Stomach (tissue), 8 donors: ENCODE measurements at regions not wholly inside any gene's neighbourhood (a gene's known extent, or its start where the extent isn't known, plus 50 kb on each side); places are given as distances from the start of the nearest gene placed in this dataset.

Source experiments
- DNase-seq, 2 donors: peaks; one replicate each; pipeline versions ENCODE4 v3.0.0 to v3.0.0-alpha.2; 2013 to 2019
- H3K27ac ChIP-seq, 5 donors: fragments of 200-600 bp in 4 of 5; sonication (generic) in 4 of 5; one replicate each; pipeline ENCODE4 v1.5.1; 2013 to 2019; ENCODE audit warnings: mild to moderate bottlenecking in 1 of 5, moderate library complexity in 1 of 5
- H3K27me3 ChIP-seq, 3 donors: fragments of 200-600 bp; sonication (generic); one replicate each; pipeline ENCODE4 v1.5.1; 2017 to 2019; ENCODE audit warnings: mixed run types in 1 of 3
- H3K36me3 ChIP-seq, 4 donors: fragments of 200-600 bp; sonication (generic); 1 replicate in 3 of 4; 2 replicates in 1 of 4; pipeline ENCODE4 v1.5.1; 2016 to 2019
- H3K4me1 ChIP-seq, 4 donors: fragments of 200-600 bp; sonication (generic); one replicate each; pipeline ENCODE4 v1.5.1; 2016 to 2019
- H3K4me3 ChIP-seq, 4 donors: fragments of 200-600 bp; sonication (generic) in 3 of 4; one replicate each; pipeline ENCODE4 v1.5.1; 2016 to 2019; ENCODE audit warnings: mild to moderate bottlenecking in 1 of 4
- H3K9me3 ChIP-seq, 4 donors: fragments of 200-600 bp; sonication (generic); one replicate each; pipeline ENCODE4 v1.5.1; 2016 to 2019
- EP300 ChIP-seq: sonication (generic); formaldehyde crosslinking; IDR thresholded peaks from one replicate; pipeline ENCODE4 v1.6.1; 2017; ENCODE audit warnings: antibody characterized with exemption
- POLR2A ChIP-seq, 4 donors: fragments of 450-650 bp; IDR thresholded peaks; one replicate each; pipeline ENCODE4 v1.6.1; 2016; ENCODE audit warnings: antibody characterized with exemption in 4 of 4, control low read depth in 2 of 4, mild to moderate bottlenecking in 1 of 4, moderate library complexity in 1 of 4
- POLR2AphosphoS5 ChIP-seq, 3 donors: sonication (generic); formaldehyde crosslinking; IDR thresholded peaks; one replicate each; pipeline ENCODE4 v1.6.1; 2016; ENCODE audit warnings: antibody characterized with exemption in 3 of 3
- WGBS, 5 donors: extraction: QIAGEN DNeasy Blood & Tissue Kit in 3 of 5; methylation state at CpG; one replicate each; pipeline versions ENCODE4 v1.1.5 to v1.1.7; 2013 to 2018; 5-methylcytosine and 5-hydroxymethylcytosine counted together
- intact Hi-C: fragments of 100-400 bp; cut with DNase I; formaldehyde crosslinking; loops from one replicate; pipeline ENCODE4 v1.15.1; 2023; ENCODE audit warnings: low total_unique reads
- TF ChIP-seq, protein P1 (sequence below), 7 experiments: fragments of 450-650 bp in 4 of 7; fragments of 200-600 bp in 3 of 7; sonication (generic) in 3 of 7; IDR thresholded peaks; one replicate each; pipeline ENCODE4 v1.5.1; 2016 to 2019; ENCODE audit warnings: antibody characterized with exemption in 7 of 7, control low read depth in 2 of 7, mild to moderate bottlenecking in 1 of 7
- donor health status: healthy with polysubstance abuse.
- donor health status: Bipolar disorder and iron deficiency.
- donor health status: healthy.

DNA sequence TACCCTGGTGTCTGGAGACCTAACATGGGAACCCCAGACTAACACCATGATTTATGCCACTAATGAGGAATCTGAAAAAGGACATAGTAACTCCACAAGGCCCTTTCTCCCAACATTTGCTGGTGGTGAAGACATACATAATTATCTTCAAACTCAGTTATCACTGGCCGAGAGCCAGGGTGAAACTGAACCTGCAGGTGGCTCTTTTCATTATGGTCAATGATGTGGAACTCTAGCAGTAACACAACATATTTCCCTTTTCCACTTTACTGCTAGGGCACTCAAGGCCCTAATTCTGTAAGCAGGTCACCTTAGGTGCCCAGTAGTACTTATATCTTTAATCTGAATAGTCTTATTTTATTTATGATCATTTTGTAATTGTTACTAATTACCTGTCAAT is 326.4 kb upstream of the SATB1 start:
- no peaks in the 10 kb centered on the region for H3K27me3 ChIP-seq
- H3K4me1 ChIP-seq: peaks cover 0 to 17% (median 8%) of the 10 kb centered on the region in 4 donors
- intact Hi-C loops: no loop called here
- TF ChIP-seq EP300: no peak
- no peak for TF ChIP-seq POLR2A (IDR thresholded peaks at IDR 0.05)
- no peak for TF ChIP-seq POLR2AphosphoS5 (IDR thresholded peaks at IDR 0.05)
- TF ChIP-seq, protein P1, sequence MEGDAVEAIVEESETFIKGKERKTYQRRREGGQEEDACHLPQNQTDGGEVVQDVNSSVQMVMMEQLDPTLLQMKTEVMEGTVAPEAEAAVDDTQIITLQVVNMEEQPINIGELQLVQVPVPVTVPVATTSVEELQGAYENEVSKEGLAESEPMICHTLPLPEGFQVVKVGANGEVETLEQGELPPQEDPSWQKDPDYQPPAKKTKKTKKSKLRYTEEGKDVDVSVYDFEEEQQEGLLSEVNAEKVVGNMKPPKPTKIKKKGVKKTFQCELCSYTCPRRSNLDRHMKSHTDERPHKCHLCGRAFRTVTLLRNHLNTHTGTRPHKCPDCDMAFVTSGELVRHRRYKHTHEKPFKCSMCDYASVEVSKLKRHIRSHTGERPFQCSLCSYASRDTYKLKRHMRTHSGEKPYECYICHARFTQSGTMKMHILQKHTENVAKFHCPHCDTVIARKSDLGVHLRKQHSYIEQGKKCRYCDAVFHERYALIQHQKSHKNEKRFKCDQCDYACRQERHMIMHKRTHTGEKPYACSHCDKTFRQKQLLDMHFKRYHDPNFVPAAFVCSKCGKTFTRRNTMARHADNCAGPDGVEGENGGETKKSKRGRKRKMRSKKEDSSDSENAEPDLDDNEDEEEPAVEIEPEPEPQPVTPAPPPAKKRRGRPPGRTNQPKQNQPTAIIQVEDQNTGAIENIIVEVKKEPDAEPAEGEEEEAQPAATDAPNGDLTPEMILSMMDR (IDR thresholded peaks at IDR 0.05): no peak
- H3K27ac ChIP-seq: no peak overlapping the region
- H3K9me3 ChIP-seq: no peaks in the 10 kb centered on the region
- no peak for DNase-seq
- WGBS, 5 donors: 52 to 73% (median 64%) methylated on average over 1 of the region's 1 CpG
- H3K36me3 ChIP-seq: no peaks in the 10 kb centered on the region
- H3K4me3 ChIP-seq: no peak overlapping the region

DNA sequence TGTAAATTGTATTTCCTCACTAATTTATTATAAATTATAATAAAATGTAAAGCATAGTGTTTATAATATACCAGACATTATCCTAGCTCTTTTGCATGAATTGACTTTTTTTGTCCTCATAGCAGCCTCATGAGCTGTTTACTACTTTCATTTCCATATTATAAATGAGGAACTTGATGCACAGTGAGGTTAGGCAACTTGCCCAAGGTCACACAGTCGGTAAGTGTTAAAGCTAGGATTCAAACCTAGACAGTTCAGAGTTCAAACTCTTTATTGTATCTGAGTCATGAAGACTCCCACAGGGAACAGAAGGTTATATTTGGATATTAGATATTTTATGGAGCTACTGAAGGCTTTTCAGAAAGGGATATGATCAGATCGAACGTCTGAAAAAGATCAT is 322.2 kb upstream of the SATB1 start:
- H3K36me3 ChIP-seq: no peaks in the 10 kb centered on the region
- no peak overlapping the region for H3K27ac ChIP-seq
- H3K9me3 ChIP-seq: no peaks in the 10 kb centered on the region
- no peak for TF ChIP-seq POLR2A (IDR thresholded peaks at IDR 0.05)
- TF ChIP-seq, protein P1 (IDR thresholded peaks at IDR 0.05): no peak
- intact Hi-C loops: no loop called here
- WGBS, 5 donors: 74 to 88% (median 85%) methylated on average over 3 of the region's 3 CpGs
- no peak for DNase-seq
- H3K27me3 ChIP-seq: no peaks in the 10 kb centered on the region
- no peak overlapping the region for H3K4me3 ChIP-seq
- peaks cover 0 to 1% (median 0%) of the 10 kb centered on the region in 4 donors for H3K4me1 ChIP-seq

DNA sequence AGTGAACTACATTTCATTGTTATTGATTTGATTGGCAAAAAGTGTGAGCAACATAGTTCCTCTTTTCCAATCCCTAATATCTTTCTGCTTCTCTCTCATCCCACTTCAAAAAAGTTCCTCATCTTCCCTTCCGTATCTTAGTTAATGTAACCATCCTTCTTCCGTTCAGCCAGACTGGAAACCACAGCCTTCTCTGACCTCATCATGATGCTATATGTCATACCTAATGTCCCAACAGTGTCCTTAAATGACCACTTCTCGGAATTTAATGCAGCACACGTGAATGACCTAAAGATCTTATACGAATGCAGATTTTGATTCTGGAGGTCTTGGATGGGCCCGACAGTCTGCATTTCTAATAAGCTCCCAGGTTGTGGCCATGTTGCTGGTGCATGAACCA is 320.3 kb upstream of the SATB1 start:
- peak overlapping the region in 1 of 5 donors; percentile 25 for H3K27ac ChIP-seq
- no peak for DNase-seq
- H3K9me3 ChIP-seq: no peaks in the 10 kb centered on the region
- no peak for TF ChIP-seq POLR2A (IDR thresholded peaks at IDR 0.05)
- no peak for TF ChIP-seq EP300
- no peaks in the 10 kb centered on the region for H3K4me1 ChIP-seq
- no peaks in the 10 kb centered on the region for H3K27me3 ChIP-seq
- intact Hi-C loops: no loop called here
- no peak overlapping the region for H3K4me3 ChIP-seq
- H3K36me3 ChIP-seq: no peaks in the 10 kb centered on the region
- WGBS, 5 donors: 83 to 91% (median 87%) methylated on average over 6 of the region's 6 CpGs

DNA sequence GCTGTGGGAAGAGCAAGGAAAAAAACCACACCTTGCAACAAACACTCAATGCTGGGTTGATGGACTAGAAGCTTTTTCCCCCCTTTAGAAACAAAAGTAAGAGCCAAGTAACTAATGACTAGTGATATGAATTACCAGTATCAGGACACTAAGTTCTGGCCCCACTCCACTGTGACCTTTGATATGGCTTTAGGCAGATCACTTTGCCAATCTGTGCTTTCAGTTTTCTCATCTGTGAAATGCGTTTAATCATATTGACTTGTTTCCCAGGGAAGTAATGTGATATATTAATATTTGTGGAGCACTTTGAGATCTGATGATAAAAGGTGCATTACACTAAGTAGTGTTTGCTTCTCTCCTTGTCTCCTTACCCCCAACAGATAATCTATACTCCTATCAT is 319.3 kb upstream of the SATB1 start:
- H3K27me3 ChIP-seq: no peaks in the 10 kb centered on the region
- H3K4me1 ChIP-seq: no peaks in the 10 kb centered on the region
- intact Hi-C loops: no loop called here
- H3K4me3 ChIP-seq: no peak overlapping the region
- TF ChIP-seq, protein P1 (IDR thresholded peaks at IDR 0.05): no peak
- TF ChIP-seq EP300: no peak
- TF ChIP-seq POLR2A (IDR thresholded peaks at IDR 0.05): no peak
- TF ChIP-seq POLR2AphosphoS5 (IDR thresholded peaks at IDR 0.05): no peak
- no peak for DNase-seq
- H3K27ac ChIP-seq: no peak overlapping the region
- H3K36me3 ChIP-seq: no peaks in the 10 kb centered on the region
- H3K9me3 ChIP-seq: no peaks in the 10 kb centered on the region
- WGBS, 5 donors: 24 to 45% (median 38%) methylated on average over 1 of the region's 1 CpG

DNA sequence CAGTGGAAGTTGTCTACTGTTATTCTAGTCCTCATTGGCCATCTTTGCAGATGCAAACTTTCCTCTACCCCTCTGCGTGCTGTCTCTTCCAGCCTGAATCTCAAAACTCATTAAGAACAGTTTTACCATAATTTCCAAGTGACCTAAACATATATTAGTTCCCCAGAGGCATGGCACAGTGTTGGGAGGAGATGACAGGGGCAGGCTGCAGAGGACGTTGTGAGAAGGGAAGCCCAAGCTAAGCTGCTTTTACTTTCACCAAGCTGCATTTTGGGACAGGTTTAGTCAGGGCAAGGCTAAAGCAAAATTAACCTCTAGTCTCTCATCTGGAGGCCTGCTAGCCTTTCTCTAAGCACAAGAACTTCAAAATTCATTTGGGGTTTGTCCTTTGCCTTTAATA is 318.6 kb upstream of the SATB1 start:
- H3K4me3 ChIP-seq: no peak overlapping the region
- WGBS, 5 donors: 77 to 91% (median 83%) methylated on average over 2 of the region's 2 CpGs
- H3K27me3 ChIP-seq: no peaks in the 10 kb centered on the region
- intact Hi-C loops: no loop called here
- H3K36me3 ChIP-seq: no peaks in the 10 kb centered on the region
- DNase-seq: no peak
- no peak overlapping the region for H3K27ac ChIP-seq
- TF ChIP-seq, protein P1 (IDR thresholded peaks at IDR 0.05): no peak
- TF ChIP-seq POLR2A (IDR thresholded peaks at IDR 0.05) (no peak), POLR2AphosphoS5 (IDR thresholded peaks at IDR 0.05) (no peak), EP300 (no peak)
- H3K9me3 ChIP-seq: no peaks in the 10 kb centered on the region
- H3K4me1 ChIP-seq: no peaks in the 10 kb centered on the region
